ENCODE measurements at regions not wholly inside any gene's neighbourhood (a gene's known extent, or its start where the extent isn't known, plus 50 kb on each side); places are given as distances from the start of the nearest gene placed in this dataset.

DNA sequence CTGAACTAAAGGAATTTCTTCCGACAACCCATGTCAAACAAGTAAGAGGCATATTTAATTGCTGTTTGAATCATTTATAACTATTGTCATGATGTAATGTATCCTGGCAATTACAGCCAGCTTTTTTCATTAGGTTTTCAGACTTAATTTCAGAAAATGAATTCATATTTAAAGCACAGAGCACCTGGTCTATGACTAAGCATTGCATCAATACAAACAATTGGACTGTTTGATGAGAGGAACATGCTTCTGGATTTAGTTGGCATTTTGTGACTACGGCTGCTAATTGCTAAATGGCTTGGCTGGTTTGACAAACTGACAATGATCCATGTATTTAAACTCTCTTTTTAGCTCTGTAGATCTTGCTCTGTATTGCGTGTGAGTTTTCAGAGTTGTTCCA lies 853.4 kb downstream of the NCAM2 start:
- Histone ChIP-seq H3K27me3 (ENCODE audit: insufficient read depth, low read length) (no peaks in the 10 kb centered on the region), H3K36me3 (ENCODE audit: control insufficient read depth in 1 of 2, insufficient read depth in 2 of 2, low read length in 2 of 2) (no peaks in the 10 kb centered on the region), H3K9me3 (ENCODE audit: control insufficient read depth in 1 of 2, insufficient read depth in 1 of 2, low read depth in 1 of 2, low read length in 2 of 2) (peaks cover 11 to 32% of the 10 kb centered on the region in 2 experiments; a peak in 2 of 4 replicates), H3K4me3 (replicated peaks in 1 of 2; ENCODE audit: low read depth in 1 of 2, low read length in 2 of 2) (no peak overlapping the region), H3K4me2 (ENCODE audit: low read length) (no peak overlapping the region), H3K79me2 (ENCODE audit: insufficient read depth, low read length) (no peaks in the 10 kb centered on the region), H3K9me2 (ENCODE audit: insufficient read depth) (no peaks in the 10 kb centered on the region), H3K27ac (ENCODE audit: low read depth, low read length) (no peak overlapping the region), H3K4me1 (ENCODE audit: control insufficient read depth in 1 of 2, insufficient read depth in 2 of 2, low read length in 2 of 2) (no peaks in the 10 kb centered on the region), H3K9ac (ENCODE audit: low read length) (no peak overlapping the region), H2AFZ (ENCODE audit: low read depth, low read length, poor library complexity, severe bottlenecking) (no peak overlapping the region), H4K20me1 (ENCODE audit: insufficient read depth) (no peaks in the 10 kb centered on the region)
- DNase-seq (ENCODE audit: low read depth, low spot score) (no peak), ATAC-seq (no peak)
- ChIA-PET CTCF (no interaction called here), RAD21 (ENCODE audit: low non-redundant PET in 1 of 2, low total read pairs in 2 of 2, uncharacterized antibody in 2 of 2, unreplicated experiment in 2 of 2) (no interaction called here), POLR2A (no interaction called here)
- intact Hi-C loops (cut with micrococcal nuclease): no loop called here
- TF ChIP-seq SRF (IDR thresholded peaks at IDR 0.05; ENCODE audit: low read depth) (no peak), YY1 (IDR thresholded peaks at IDR 0.05; ENCODE audit: extremely low read depth, insufficient replicate concordance, low read depth, low read length) (no peak), SIN3A (IDR thresholded peaks at IDR 0.05; ENCODE audit: low read depth) (no peak), ZFX (IDR thresholded peaks at IDR 0.05) (no peak), ELF1 (IDR thresholded peaks at IDR 0.05; ENCODE audit: borderline replicate concordance, low read depth) (no peak), SP1 (IDR thresholded peaks at IDR 0.05; ENCODE audit: low read depth) (no peak), JUND (IDR thresholded peaks at IDR 0.05) (no peak), EZH2phosphoT487 (IDR thresholded peaks at IDR 0.05; ENCODE audit: borderline replicate concordance) (no peak), ZNF274 (IDR thresholded peaks at IDR 0.05; ENCODE audit: low read depth, low read length) (no peak), EZH2 (IDR thresholded peaks at IDR 0.05) (no peak), ZBTB33 (IDR thresholded peaks at IDR 0.05; ENCODE audit: extremely low read depth, insufficient replicate concordance, low read length) (no peak), REST (IDR thresholded peaks at IDR 0.05; ENCODE audit: low read depth) (no peak)
- TF ChIP-seq, protein P1, sequence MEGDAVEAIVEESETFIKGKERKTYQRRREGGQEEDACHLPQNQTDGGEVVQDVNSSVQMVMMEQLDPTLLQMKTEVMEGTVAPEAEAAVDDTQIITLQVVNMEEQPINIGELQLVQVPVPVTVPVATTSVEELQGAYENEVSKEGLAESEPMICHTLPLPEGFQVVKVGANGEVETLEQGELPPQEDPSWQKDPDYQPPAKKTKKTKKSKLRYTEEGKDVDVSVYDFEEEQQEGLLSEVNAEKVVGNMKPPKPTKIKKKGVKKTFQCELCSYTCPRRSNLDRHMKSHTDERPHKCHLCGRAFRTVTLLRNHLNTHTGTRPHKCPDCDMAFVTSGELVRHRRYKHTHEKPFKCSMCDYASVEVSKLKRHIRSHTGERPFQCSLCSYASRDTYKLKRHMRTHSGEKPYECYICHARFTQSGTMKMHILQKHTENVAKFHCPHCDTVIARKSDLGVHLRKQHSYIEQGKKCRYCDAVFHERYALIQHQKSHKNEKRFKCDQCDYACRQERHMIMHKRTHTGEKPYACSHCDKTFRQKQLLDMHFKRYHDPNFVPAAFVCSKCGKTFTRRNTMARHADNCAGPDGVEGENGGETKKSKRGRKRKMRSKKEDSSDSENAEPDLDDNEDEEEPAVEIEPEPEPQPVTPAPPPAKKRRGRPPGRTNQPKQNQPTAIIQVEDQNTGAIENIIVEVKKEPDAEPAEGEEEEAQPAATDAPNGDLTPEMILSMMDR (IDR thresholded peaks at IDR 0.05 in 2 of 3, conservative IDR thresholded peaks at IDR 0.05 in 1 of 3; ENCODE audit: borderline replicate concordance in 1 of 3, insufficient read depth in 1 of 3, low read depth in 2 of 3, low read length in 2 of 3): no peak
- TF ChIP-seq, protein P2, sequence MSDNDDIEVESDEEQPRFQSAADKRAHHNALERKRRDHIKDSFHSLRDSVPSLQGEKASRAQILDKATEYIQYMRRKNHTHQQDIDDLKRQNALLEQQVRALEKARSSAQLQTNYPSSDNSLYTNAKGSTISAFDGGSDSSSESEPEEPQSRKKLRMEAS (IDR thresholded peaks at IDR 0.05): no peak
- BruUV-seq (replicated peaks): no TSS peak

Measured in HCT116 (cell line).